DND-41 (cell line): ENCODE measurements at regions not wholly inside any gene's neighbourhood (a gene's known extent, or its start where the extent isn't known, plus 50 kb on each side); places are given as distances from the start of the nearest gene placed in this dataset.

Experiments
- ATAC-seq: fragments of 200-7000 bp; cut with Tn5 transposase; 3 replicates; pipeline ENCODE4 v1.9.1; 2021; ENCODE audit warnings: low read depth; ENCODE audit not compliant: insufficient read depth
- DNase-seq: peaks from one replicate; pipeline ENCODE4 v3.0.0-alpha.2; 2020
- H2AFZ ChIP-seq: 2 replicates; pipeline ENCODE4 v1.6.0; 2012; ENCODE audit warnings: low read depth, low read length
- H3K27ac ChIP-seq: 2 replicates; pipeline ENCODE4 v1.5.1; 2012; ENCODE audit warnings: low read length, inconsistent platforms
- H3K27me3 ChIP-seq: fragments of 200-600 bp; sonication (generic); 2 replicates; pipeline ENCODE4 v1.6.0; 2012; ENCODE audit warnings: low read length, mild to moderate bottlenecking, inconsistent platforms; ENCODE audit not compliant: insufficient read depth, poor library complexity
- H3K36me3 ChIP-seq: 2 replicates; pipeline ENCODE4 v1.5.1; 2012; ENCODE audit warnings: low read length, inconsistent platforms; ENCODE audit not compliant: insufficient read depth
- H3K4me1 ChIP-seq: 2 replicates; pipeline ENCODE4 v1.5.1; 2012; ENCODE audit warnings: mild to moderate bottlenecking, low read length; ENCODE audit not compliant: insufficient read depth
- H3K4me2 ChIP-seq: 2 replicates; pipeline ENCODE4 v1.6.0; 2012; ENCODE audit warnings: mild to moderate bottlenecking, moderate library complexity, low read length, inconsistent platforms; ENCODE audit not compliant: insufficient read depth
- H3K4me3 ChIP-seq, 2 experiments: fragments of 200-600 bp in 1 of 2; shearing (Covaris generic) in 1 of 2; 2 replicates each; pipeline ENCODE4 v1.5.1; 2012 to 2016; ENCODE audit warnings: inconsistent platforms in 2 of 2, low read length in 2 of 2, mild to moderate bottlenecking in 2 of 2, low read depth in 1 of 2, moderate library complexity in 1 of 2
- H3K79me2 ChIP-seq: 2 replicates; pipeline ENCODE4 v1.6.0; 2012; ENCODE audit warnings: low read length, inconsistent platforms; ENCODE audit not compliant: insufficient read depth
- H3K9ac ChIP-seq: 2 replicates; pipeline ENCODE4 v1.6.0; 2012; ENCODE audit warnings: low read depth, mild to moderate bottlenecking, inconsistent platforms, low read length, moderate library complexity
- H3K9me3 ChIP-seq: 2 replicates; pipeline ENCODE4 v1.5.1; 2012; ENCODE audit warnings: low read length, moderate library complexity, mild to moderate bottlenecking, inconsistent platforms; ENCODE audit not compliant: insufficient read depth, severe bottlenecking
- H4K20me1 ChIP-seq: 2 replicates; pipeline ENCODE4 v1.6.0; 2012; ENCODE audit warnings: low read length; ENCODE audit not compliant: insufficient read depth
- CTCF ChIP-seq: IDR thresholded peaks from 2 replicates; pipeline ENCODE4 v1.5.1; 2012; ENCODE audit warnings: borderline replicate concordance, low read length, moderate library complexity, mild to moderate bottlenecking; ENCODE audit not compliant: poor library complexity, severe bottlenecking; ENCODE audit errors: extremely low read depth
- EZH2 ChIP-seq: IDR thresholded peaks from 3 replicates; pipeline ENCODE4 v1.6.1; 2012; ENCODE audit warnings: borderline replicate concordance, low read depth, mild to moderate bottlenecking, moderate library complexity, low read length, inconsistent platforms; ENCODE audit not compliant: severe bottlenecking

- H4K20me1 ChIP-seq = no peaks in the 10 kb centered on the region
- H3K9me3 ChIP-seq = no peaks in the 10 kb centered on the region
- ATAC-seq (no peak), DNase-seq (no peak)
- no peaks in the 10 kb centered on the region for H3K36me3 ChIP-seq
- no peak overlapping the region for H3K27ac ChIP-seq
- no peak overlapping the region for H3K4me3 ChIP-seq
- no peak overlapping the region for H3K9ac ChIP-seq
- no peaks in the 10 kb centered on the region for H3K79me2 ChIP-seq
- no peak overlapping the region for H3K4me2 ChIP-seq
- H2AFZ ChIP-seq = no peak overlapping the region
- no peaks in the 10 kb centered on the region for H3K27me3 ChIP-seq
- H3K4me1 ChIP-seq = no peaks in the 10 kb centered on the region
- TF ChIP-seq CTCF (no peak), EZH2 (no peak)
These were observed 166.0 kb upstream of the ZNF536 start for GRCh38 chr19:30206187-30206586.

GRCh38 chr19:30207357-30207756 lies 164.8 kb upstream of the ZNF536 start:
- no peak for ATAC-seq

GRCh38 chr19:30208436-30209060 lies 163.6 kb upstream of the ZNF536 start:
- Histone ChIP-seq H3K9me3 (no peaks in the 10 kb centered on the region), H3K4me2 (no peak overlapping the region), H3K9ac (no peak overlapping the region), H3K27ac (no peak overlapping the region), H3K36me3 (no peaks in the 10 kb centered on the region), H3K79me2 (no peaks in the 10 kb centered on the region), H3K4me1 (no peaks in the 10 kb centered on the region), H3K27me3 (no peaks in the 10 kb centered on the region), H4K20me1 (no peaks in the 10 kb centered on the region), H2AFZ (no peak overlapping the region), H3K4me3 (no peak overlapping the region)
- DNase-seq (no peak), ATAC-seq (no peak)
- TF ChIP-seq EZH2 = no peak
- no peak for TF ChIP-seq CTCF

More at GRCh38 chr19:30207357-30207756, 164.8 kb upstream of the ZNF536 start:
- H3K4me2 ChIP-seq = no peak overlapping the region
- H3K4me3 ChIP-seq = no peak overlapping the region
- no peaks in the 10 kb centered on the region for H3K27me3 ChIP-seq
- no peak for TF ChIP-seq CTCF
- no peak for TF ChIP-seq EZH2
- no peaks in the 10 kb centered on the region for H4K20me1 ChIP-seq
- H2AFZ ChIP-seq = no peak overlapping the region
- no peaks in the 10 kb centered on the region for H3K4me1 ChIP-seq
- no peak for DNase-seq
- H3K9me3 ChIP-seq = no peaks in the 10 kb centered on the region
- H3K27ac ChIP-seq = no peak overlapping the region
- no peaks in the 10 kb centered on the region for H3K36me3 ChIP-seq
- H3K9ac ChIP-seq = no peak overlapping the region
- H3K79me2 ChIP-seq = no peaks in the 10 kb centered on the region
